Stimulated activated CD4-positive, alpha-beta T cell treated with anti-CD3 and anti-CD28 coated beads, Interleukin-4, amount 100 ng/mL, for 48 hours (primary cell): ENCODE measurements at regions not wholly inside any gene's neighbourhood (a gene's known extent, or its start where the extent isn't known, plus 50 kb on each side); places are given as distances from the start of the nearest gene placed in this dataset.

Source experiments
- DNase-seq, 2 donors: peaks; one replicate each; pipeline ENCODE4 v3.0.0-alpha.2; 2020; ENCODE audit warnings: low read depth in 2 of 2

- no peak for DNase-seq
Measured at GRCh38 chr10:121171825-121172787, 320.9 kb downstream of the WDR11 start.

- no peak for DNase-seq
Measured at GRCh38 chr10:121179006-121179405, 327.8 kb downstream of the WDR11 start.

GRCh38 chr10:121182219-121182618, 331.1 kb downstream of the WDR11 start:
- no peak for DNase-seq

DNA sequence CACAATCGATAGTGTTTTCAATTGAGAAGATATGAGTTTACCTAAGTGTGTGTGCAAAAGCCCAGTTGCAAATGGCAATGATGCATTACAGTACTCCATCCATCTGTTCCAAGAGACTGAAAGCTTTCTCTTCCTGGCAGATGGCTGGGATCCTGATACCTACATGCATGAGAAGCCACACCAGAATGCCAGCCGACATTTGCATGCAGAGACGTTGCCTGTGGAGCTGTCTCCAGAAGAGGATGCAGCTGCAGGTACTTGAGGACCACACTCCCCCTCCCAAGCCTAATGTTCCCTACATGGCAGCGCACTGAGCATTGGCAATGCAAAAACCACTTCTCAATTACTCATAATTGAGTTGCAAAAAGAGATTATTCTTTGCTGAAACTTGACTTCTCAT, 332.1 kb downstream of the WDR11 start:
- no peak for DNase-seq

DNA sequence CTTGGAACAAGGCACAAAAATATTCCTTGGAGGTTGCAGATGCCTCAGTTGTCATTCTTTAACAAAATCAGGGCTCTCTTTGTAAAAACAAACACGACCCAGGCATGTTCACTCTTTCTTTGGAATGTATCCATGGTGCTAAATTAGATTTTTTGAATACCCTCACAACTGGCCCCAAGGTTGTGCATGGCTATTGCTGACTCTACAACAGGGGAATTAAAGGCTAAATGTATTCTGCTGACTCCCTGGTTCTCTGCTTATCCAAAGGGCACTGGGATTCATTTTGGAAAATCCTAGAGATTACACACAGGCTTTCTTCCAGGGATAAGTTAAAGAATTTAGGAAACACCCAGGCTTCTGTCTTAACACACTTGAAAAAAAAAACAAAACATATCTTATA, 332.5 kb downstream of the WDR11 start:
- no peak for DNase-seq

DNA sequence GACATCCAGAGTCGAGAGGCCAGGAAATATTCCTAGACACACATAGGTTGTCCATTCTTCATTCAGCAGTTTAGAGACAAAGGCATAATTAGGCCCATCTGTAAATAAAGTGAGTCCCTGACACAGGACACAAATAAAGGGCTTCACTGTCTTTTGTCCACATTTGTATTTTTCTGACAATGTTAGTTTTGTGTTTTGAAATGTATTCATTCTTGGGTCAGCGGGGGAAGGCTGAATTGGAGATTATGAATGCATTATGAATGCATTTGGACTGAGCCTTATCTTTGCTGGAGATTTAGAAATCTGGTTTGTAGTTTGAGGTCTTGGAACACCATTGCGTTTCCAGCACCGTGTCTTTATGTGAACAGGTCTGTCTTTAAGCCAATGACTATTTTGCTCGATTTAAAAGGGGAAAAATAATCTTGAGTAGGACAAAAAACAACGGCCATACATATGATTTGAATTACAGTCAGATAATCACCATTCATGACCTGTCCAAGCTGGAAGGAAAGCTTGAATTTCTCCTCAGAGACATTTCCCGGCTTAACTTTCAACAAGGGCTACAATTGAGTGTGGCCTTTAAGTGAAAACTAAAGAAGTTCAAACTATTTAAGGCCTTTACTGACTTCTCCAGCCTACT, 334.8 kb downstream of the WDR11 start:
- no peak for DNase-seq

DNA sequence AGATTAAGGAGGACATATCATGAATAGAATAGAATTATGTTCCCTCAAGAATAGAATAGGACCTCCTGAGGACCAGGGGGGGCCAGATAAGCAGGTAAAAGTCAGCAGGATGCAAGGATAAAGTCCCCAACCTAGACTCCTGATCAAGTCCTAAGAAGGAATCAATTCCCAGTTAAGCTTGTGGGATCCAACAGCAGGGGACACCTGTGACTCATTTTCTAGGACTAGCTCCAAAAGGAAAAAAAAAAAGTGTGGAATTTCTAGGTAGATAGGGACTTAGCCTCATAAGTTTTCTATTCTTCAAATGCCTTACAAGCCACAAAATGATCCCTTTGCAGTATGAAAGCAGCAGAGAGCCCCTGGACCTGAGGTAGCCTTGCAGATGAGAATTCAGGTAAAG, 336.2 kb downstream of the WDR11 start:
- no peak for DNase-seq

GRCh38 chr10:121188005-121188404, 336.8 kb downstream of the WDR11 start:
- DNase-seq = no peak

DNA sequence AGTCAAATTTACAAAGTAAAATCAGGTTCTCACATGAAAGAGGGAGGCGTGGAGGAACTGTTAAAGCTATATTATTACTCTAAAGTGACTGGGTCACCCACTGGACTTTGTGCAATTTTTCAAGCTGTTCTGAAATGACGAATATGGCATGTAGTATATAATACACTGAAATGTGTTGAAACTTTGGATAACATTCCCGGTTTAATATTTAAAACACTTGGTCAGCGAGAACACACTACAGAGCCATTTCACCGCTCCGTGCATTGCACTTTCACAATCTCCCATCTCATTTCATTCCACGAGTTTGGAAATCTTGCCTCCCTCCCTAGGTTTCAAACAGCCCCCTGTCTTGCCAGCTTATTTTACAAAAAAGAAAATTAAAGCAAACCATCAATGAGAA, 337.9 kb downstream of the WDR11 start:
- DNase-seq = no peak

DNA sequence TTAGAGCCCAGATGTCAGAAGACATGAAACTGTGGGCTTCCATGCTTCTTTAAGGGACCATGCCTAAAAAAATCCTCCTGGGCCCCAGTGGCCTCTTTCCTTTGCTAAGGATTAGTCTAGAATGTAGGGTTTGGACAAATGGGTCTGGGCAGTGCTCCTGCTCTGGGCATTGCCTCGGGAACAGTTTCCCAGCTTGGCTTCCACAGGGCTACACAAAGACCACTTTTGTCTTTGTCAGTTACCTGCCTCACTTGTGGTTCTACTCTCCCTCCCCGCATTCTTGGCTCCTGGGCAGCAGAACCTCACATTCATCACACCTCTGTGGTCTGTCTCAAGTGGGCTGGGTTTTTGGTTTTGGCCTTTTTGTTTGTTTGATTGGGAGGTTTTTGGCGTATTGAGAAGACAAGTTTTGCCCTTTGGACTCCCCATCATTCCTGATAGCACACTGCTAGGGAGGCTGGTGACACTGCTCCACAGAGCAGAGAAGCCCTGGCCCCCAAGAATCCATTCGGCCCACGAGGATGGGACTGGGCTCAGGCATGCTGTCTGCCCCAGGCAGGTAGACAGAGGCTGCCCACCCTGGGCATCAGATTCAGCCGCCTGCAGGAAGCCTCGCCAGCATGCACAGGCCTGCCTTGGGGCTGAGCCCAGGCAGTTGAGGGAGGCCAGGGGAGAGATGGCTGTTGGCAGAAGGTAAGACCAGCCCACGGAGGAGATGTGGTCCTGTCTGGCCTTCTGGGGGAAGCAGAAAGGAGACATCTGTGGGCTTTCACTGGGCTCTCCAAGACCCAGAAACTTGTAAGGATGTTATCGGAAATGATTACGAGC, 343.7 kb downstream of the WDR11 start:
- DNase-seq = no peak

DNA sequence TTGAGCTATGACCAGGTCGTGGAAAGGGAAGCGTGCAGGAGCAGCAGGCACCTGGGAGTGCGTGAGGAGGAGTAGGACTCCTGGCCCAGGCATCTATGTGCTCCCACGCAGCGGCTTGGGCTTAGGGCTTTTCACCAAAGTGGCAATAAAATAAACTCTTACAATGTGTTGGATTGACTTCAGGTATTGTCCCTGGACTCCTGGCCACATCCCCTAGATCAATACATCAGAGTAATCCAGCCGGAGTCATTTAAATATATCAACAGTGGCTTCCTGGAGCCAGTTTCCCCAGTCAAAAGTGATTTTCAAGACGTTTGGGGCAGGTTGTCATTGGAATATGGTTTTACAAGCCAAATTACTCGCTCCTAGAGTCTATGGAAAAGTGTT, 344.4 kb downstream of the WDR11 start:
- DNase-seq = no peak

GRCh38 chr10:121199081-121199480, 347.9 kb downstream of the WDR11 start:
- DNase-seq = no peak

- DNase-seq = no peak
Measured at GRCh38 chr10:121205625-121206024, 354.5 kb downstream of the WDR11 start.

- DNase-seq = no peak
Measured at GRCh38 chr10:121211446-121211845, 360.3 kb downstream of the WDR11 start.

DNA sequence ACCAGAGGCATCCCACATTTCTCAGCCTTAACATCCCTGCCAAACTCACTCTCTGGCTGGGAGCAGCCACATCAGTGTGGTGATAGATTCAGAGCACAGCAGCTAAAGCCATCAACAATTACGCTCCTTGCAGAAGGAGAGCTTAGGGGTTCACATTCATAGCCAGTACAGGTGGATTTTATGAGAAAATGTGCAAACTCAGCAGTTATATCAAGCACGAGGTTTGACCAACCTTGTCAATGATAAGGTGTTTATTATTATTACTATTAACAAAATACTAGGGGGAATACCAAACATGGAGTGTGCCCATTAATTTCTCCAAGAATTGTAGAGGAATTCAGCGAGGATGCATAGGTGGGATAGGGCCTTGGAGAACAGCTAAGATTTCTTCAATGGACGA, 362.3 kb downstream of the WDR11 start:
- no peak for DNase-seq

GRCh38 chr10:121216295-121216694, 365.1 kb downstream of the WDR11 start:
- no peak for DNase-seq

- no peak for DNase-seq
Measured at GRCh38 chr10:121216721-121217181, 365.6 kb downstream of the WDR11 start.

- DNase-seq = no peak
Measured at GRCh38 chr10:121217331-121217730, 366.2 kb downstream of the WDR11 start.

DNA sequence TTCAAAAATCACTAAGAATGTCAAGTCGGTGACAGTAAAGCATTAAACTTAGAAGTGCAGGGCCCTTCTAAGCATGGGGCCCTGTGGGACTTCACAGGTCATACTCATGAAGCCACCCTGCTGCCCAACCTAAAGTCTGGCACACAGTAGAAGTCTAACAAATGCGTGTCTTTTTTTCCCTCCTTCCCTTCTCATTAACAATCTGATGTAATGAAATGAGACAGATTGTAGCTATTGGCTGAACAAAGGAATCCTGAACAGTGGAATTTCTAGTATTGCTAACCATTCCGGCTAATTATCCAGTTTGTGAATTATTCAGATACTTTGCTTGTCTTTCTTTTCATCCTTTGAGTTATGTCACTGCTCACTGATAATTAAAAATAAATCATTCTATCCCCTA, 369.9 kb downstream of the WDR11 start:
- no peak for DNase-seq

DNA sequence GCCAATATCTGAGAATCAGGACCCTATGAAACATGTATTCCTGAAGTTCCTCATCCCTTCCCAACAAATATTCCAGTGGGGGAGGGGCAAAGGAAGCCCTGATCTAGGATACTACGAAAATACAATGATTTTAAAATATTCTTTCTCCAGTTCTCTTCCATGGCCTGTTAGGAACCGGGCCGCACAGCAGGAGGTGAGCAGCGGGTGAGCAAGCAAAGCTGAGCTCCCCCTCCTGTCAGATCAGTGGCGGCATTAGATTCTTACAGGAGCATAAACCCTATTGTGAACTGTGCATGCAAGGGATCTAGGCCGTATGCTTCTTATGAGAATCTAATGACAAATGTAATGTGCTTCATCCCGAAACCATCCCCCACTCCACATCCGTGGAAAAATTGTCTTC, 370.8 kb downstream of the WDR11 start:
- DNase-seq = no peak

GRCh38 chr10:121222842-121223241, 371.7 kb downstream of the WDR11 start:
- DNase-seq = no peak

GRCh38 chr10:121231079-121231478, 367.2 kb downstream of the FGFR2 start:
- no peak for DNase-seq
